ENCODE measurements at regions not wholly inside any gene's neighbourhood (a gene's known extent, or its start where the extent isn't known, plus 50 kb on each side); places are given as distances from the start of the nearest gene placed in this dataset.
"Not testable (repeated sequence)": the region's sequence is repeated elsewhere in the genome, so short reads cannot be mapped to it uniquely, and the experiment has no call there.

DNA sequence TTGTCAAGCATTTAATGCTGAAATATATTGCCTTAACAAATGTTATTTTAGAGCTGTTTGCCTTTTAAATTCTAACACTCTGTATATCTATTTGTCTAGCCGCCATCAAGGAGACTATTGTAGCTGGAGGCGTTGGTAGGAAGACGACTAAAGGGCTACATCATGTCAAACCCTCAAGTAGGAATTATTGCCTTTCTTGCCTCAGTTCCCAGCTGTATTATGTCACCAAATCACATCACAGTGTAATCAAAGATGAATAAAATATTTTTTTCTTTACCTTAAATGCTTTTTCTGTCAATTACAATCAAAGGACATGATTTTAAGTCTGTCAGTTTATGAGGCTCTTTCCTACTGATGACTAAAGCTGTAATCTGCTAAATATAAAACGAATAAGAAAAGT, 233.1 kb downstream of the ZIC4 start:
- Histone ChIP-seq H3K4me1 (ENCODE audit: control insufficient read depth in 2 of 2, insufficient read depth in 2 of 2, low read length in 2 of 2) (no peaks in the 10 kb centered on the region), H3K36me3 (ENCODE audit: control insufficient read depth in 2 of 3, insufficient read depth in 3 of 3, low read length in 3 of 3) (no peaks in the 10 kb centered on the region), H3K4me3 (ENCODE audit: low read length) (no peak overlapping the region), H3K9me3 (ENCODE audit: control insufficient read depth in 2 of 3, low read length in 3 of 3) (no peaks in the 10 kb centered on the region), H3K27me3 (ENCODE audit: control insufficient read depth in 2 of 2, insufficient read depth in 2 of 2, low read length in 2 of 2) (no peaks in the 10 kb centered on the region), H3K27ac (ENCODE audit: low read depth, low read length) (no peak overlapping the region)
- intact Hi-C loops (cut with micrococcal nuclease), result no loop called here
- no peak for DNase-seq
- Mint-ChIP-seq H3K27me3 (no peaks in the 10 kb centered on the region), H3K27ac (no peak overlapping the region), H3K4me1 (no peaks in the 10 kb centered on the region), H3K4me3 (no peak overlapping the region), H3K9me3 (peaks cover 0 to 12% (median 4%) of the 10 kb centered on the region in 11 donors), H3K36me3 (no peaks in the 10 kb centered on the region)
- POLR2A ChIA-PET, result no interaction called here
- ATAC-seq, result no peak
- CTCF ChIA-PET, result no interaction called here

DNA sequence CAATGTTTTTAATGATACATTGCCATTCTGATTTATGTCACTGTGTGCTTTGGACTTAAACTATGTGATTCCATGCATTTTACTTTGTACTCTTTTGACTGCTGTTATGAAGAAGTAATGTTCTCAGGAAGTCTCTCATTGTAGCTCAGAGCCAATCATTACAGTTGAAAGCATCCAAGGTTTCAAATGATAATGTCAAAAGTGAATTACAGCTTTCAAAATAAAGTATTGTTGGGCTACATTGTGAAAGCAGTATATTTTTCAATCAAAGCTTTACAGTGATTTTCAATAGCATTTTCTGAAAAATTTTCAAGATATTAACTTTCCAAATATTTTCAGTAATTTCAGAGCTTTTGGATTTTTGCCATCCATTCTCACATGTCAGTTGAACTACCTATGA, 243.6 kb downstream of the ZIC4 start:
- H3K4me1 ChIP-seq (ENCODE audit: control insufficient read depth in 2 of 2, insufficient read depth in 2 of 2, low read length in 2 of 2), result no peaks in the 10 kb centered on the region
- no peak overlapping the region for H3K4me3 ChIP-seq (ENCODE audit: low read length)
- no peaks in the 10 kb centered on the region for H3K27me3 ChIP-seq (ENCODE audit: control insufficient read depth in 2 of 2, insufficient read depth in 2 of 2, low read length in 2 of 2)
- CTCF ChIA-PET, result no interaction called here
- intact Hi-C loops (cut with micrococcal nuclease), result no loop called here
- no peak overlapping the region for H3K27ac ChIP-seq (ENCODE audit: low read depth, low read length)
- peaks cover 0 to under 1% (median 0%) of the 10 kb centered on the region in 5 donors for H3K36me3 Mint-ChIP-seq
- H3K27ac Mint-ChIP-seq, result no peak overlapping the region
- H3K27me3 Mint-ChIP-seq, result no peaks in the 10 kb centered on the region
- no peak for ATAC-seq
- peaks cover under 1 to 11% (median 4%) of the 10 kb centered on the region in 11 donors for H3K9me3 Mint-ChIP-seq
- DNase-seq, result no peak
- no peak overlapping the region for H3K4me3 Mint-ChIP-seq
- H3K4me1 Mint-ChIP-seq, result no peaks in the 10 kb centered on the region
- no peaks in the 10 kb centered on the region for H3K36me3 ChIP-seq (ENCODE audit: control insufficient read depth in 2 of 3, insufficient read depth in 3 of 3, low read length in 3 of 3)
- POLR2A ChIA-PET, result no interaction called here
- no peaks in the 10 kb centered on the region for H3K9me3 ChIP-seq (ENCODE audit: control insufficient read depth in 2 of 3, low read length in 3 of 3)

DNA sequence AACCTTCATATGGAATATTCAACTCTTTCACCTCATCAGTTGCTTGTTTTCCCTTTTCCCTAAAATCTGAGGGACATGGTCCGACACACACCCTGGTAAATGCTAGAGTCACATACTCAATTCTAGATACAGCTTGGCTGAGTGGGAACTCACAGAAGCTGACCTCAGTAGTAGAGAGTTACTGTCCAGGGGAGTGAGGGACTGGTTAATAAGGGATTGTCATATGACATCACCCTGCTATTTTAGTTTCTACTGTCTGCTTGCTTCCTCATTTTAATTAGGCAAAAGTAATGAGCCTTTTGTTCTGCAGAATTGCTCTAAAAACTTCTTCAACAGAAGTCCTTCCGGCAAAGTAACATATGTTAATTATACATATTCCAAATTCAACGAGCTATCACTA, 244.5 kb downstream of the ZIC4 start:
- ChIA-PET POLR2A (no interaction called here), CTCF (no interaction called here)
- no peaks in the 10 kb centered on the region for H3K36me3 ChIP-seq (ENCODE audit: control insufficient read depth in 2 of 3, insufficient read depth in 3 of 3, low read length in 3 of 3)
- Mint-ChIP-seq H3K27ac (no peak overlapping the region), H3K9me3 (peaks cover 2 to 13% (median 4%) of the 10 kb centered on the region in 11 donors), H3K36me3 (peaks cover 0 to 4% (median 0%) of the 10 kb centered on the region in 5 donors), H3K4me1 (no peaks in the 10 kb centered on the region), H3K27me3 (no peaks in the 10 kb centered on the region), H3K4me3 (no peak overlapping the region)
- H3K4me3 ChIP-seq (ENCODE audit: low read length), result no peak overlapping the region
- no peak overlapping the region for H3K27ac ChIP-seq (ENCODE audit: low read depth, low read length)
- no peaks in the 10 kb centered on the region for H3K27me3 ChIP-seq (ENCODE audit: control insufficient read depth in 2 of 2, insufficient read depth in 2 of 2, low read length in 2 of 2)
- no peaks in the 10 kb centered on the region for H3K9me3 ChIP-seq (ENCODE audit: control insufficient read depth in 2 of 3, low read length in 3 of 3)
- DNase-seq, result no peak
- no peaks in the 10 kb centered on the region for H3K4me1 ChIP-seq (ENCODE audit: control insufficient read depth in 2 of 2, insufficient read depth in 2 of 2, low read length in 2 of 2)
- ATAC-seq, result no peak
- intact Hi-C loops (cut with micrococcal nuclease), result loop anchor here in 1 of 2 donors (1.0 kb wide), 1 partner anchor 39 kb away; no protein-coding TSS in a partner anchor

- no peaks in the 10 kb centered on the region for H3K4me1 ChIP-seq (ENCODE audit: control insufficient read depth in 2 of 2, insufficient read depth in 2 of 2, low read length in 2 of 2)
- H3K36me3 ChIP-seq (ENCODE audit: control insufficient read depth in 2 of 3, insufficient read depth in 3 of 3, low read length in 3 of 3), result no peaks in the 10 kb centered on the region
- Mint-ChIP-seq H3K4me1 (no peaks in the 10 kb centered on the region), H3K27ac (no peak overlapping the region), H3K27me3 (no peaks in the 10 kb centered on the region), H3K4me3 (no peak overlapping the region), H3K9me3 (peaks cover 2 to 18% (median 5%) of the 10 kb centered on the region in 11 donors), H3K36me3 (peaks cover 0 to 4% (median 0%) of the 10 kb centered on the region in 5 donors)
- no peak overlapping the region for H3K4me3 ChIP-seq (ENCODE audit: low read length)
- H3K27me3 ChIP-seq (ENCODE audit: control insufficient read depth in 2 of 2, insufficient read depth in 2 of 2, low read length in 2 of 2), result no peaks in the 10 kb centered on the region
- H3K27ac ChIP-seq (ENCODE audit: low read depth, low read length), result no peak overlapping the region
- ChIA-PET CTCF (no interaction called here), POLR2A (no interaction called here)
- ATAC-seq (no peak), DNase-seq (no peak)
- H3K9me3 ChIP-seq (ENCODE audit: control insufficient read depth in 2 of 3, low read length in 3 of 3), result no peaks in the 10 kb centered on the region
- intact Hi-C loops (cut with micrococcal nuclease), result loop anchor here in 1 of 2 donors (1.0 kb wide), 1 partner anchor 40 kb away; no protein-coding TSS in a partner anchor
These were observed 245.4 kb downstream of the ZIC4 start for GRCh38 chr3:147160984-147161383.

DNA sequence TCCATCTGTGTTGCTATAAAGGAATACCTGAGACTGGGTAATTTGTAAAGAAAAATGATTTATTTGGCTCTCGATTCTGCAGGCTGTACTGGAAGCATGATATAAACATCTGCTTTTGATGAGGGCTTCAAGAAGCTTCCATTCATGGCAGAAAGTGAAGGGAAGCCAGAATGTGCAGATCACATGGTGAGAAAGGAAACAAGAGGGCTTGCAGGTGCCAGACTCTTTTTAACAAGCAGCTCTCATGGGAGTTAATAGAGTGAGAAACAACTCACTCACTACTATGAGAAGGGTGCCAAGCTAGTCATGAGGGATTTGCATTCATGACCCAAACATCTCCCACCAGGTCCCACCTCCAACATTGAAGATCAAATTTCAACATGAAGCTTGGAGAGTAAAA, 247.2 kb downstream of the ZIC4 start:
- Histone ChIP-seq H3K4me3 (ENCODE audit: low read length) (no peak overlapping the region), H3K4me1 (ENCODE audit: control insufficient read depth in 2 of 2, insufficient read depth in 2 of 2, low read length in 2 of 2) (no peaks in the 10 kb centered on the region), H3K27ac (ENCODE audit: low read depth, low read length) (no peak overlapping the region), H3K27me3 (ENCODE audit: control insufficient read depth in 2 of 2, insufficient read depth in 2 of 2, low read length in 2 of 2) (no peaks in the 10 kb centered on the region), H3K36me3 (ENCODE audit: control insufficient read depth in 2 of 3, insufficient read depth in 3 of 3, low read length in 3 of 3) (no peaks in the 10 kb centered on the region), H3K9me3 (ENCODE audit: control insufficient read depth in 2 of 3, low read length in 3 of 3) (no peaks in the 10 kb centered on the region)
- no peaks in the 10 kb centered on the region for H3K27me3 Mint-ChIP-seq
- CTCF ChIA-PET, result no interaction called here
- H3K36me3 Mint-ChIP-seq, result peaks cover 0 to 4% (median 0%) of the 10 kb centered on the region in 5 donors
- no peak for DNase-seq
- intact Hi-C loops (cut with micrococcal nuclease), result no loop called here
- no peak overlapping the region for H3K27ac Mint-ChIP-seq
- POLR2A ChIA-PET, result no interaction called here
- no peak for ATAC-seq
- H3K4me3 Mint-ChIP-seq, result no peak overlapping the region
- H3K4me1 Mint-ChIP-seq, result no peaks in the 10 kb centered on the region
- H3K9me3 Mint-ChIP-seq, result peaks cover 2 to 20% (median 5%) of the 10 kb centered on the region in 11 donors

- H3K9me3 Mint-ChIP-seq, result peaks cover 2 to 20% (median 5%) of the 10 kb centered on the region in 11 donors
- ATAC-seq, result no peak
- Histone ChIP-seq H3K4me3 (ENCODE audit: low read length) (no peak overlapping the region), H3K9me3 (ENCODE audit: control insufficient read depth in 2 of 3, low read length in 3 of 3) (no peaks in the 10 kb centered on the region), H3K4me1 (ENCODE audit: control insufficient read depth in 2 of 2, insufficient read depth in 2 of 2, low read length in 2 of 2) (no peaks in the 10 kb centered on the region), H3K36me3 (ENCODE audit: control insufficient read depth in 2 of 3, insufficient read depth in 3 of 3, low read length in 3 of 3) (no peaks in the 10 kb centered on the region), H3K27ac (ENCODE audit: low read depth, low read length) (no peak overlapping the region), H3K27me3 (ENCODE audit: control insufficient read depth in 2 of 2, insufficient read depth in 2 of 2, low read length in 2 of 2) (no peaks in the 10 kb centered on the region)
- CTCF ChIA-PET, result no interaction called here
- POLR2A ChIA-PET, result no interaction called here
- H3K36me3 Mint-ChIP-seq, result peaks cover 0 to 4% (median 0%) of the 10 kb centered on the region in 5 donors
- H3K4me3 Mint-ChIP-seq, result no peak overlapping the region
- no peaks in the 10 kb centered on the region for H3K27me3 Mint-ChIP-seq
- no peaks in the 10 kb centered on the region for H3K4me1 Mint-ChIP-seq
- H3K27ac Mint-ChIP-seq, result no peak overlapping the region
- no peak for DNase-seq
- intact Hi-C loops (cut with micrococcal nuclease), result no loop called here
These were observed 248.7 kb downstream of the ZIC4 start for GRCh38 chr3:147157631-147158030.

DNA sequence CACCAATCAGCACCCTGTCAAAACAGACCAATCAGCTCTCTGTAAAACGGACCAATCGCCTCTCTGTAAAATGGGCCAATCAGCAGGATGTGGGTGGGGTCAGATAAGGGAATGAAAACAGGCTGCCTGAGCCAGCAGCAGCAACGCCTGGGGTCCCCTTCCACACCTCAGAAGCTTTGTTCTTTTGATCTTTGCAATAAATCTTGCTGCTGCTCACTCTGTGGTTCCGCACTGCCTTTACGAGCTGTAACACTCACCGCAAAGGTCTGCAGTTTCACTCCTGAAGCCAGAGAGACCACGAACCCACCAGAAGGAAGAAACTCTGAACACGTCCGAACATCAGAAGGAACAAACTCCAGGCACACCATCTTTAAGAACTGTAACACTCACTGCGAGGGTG, 251.4 kb downstream of the ZIC4 start:
- H3K36me3 Mint-ChIP-seq; H3K4me3 ChIP-seq (ENCODE audit: low read length); H3K36me3 ChIP-seq (ENCODE audit: control insufficient read depth in 2 of 3, insufficient read depth in 3 of 3, low read length in 3 of 3); H3K27ac ChIP-seq (ENCODE audit: low read depth, low read length); H3K9me3 ChIP-seq (ENCODE audit: control insufficient read depth in 2 of 3, low read length in 3 of 3); CTCF ChIA-PET; intact Hi-C loops (cut with micrococcal nuclease); H3K4me3 Mint-ChIP-seq; H3K4me1 ChIP-seq (ENCODE audit: control insufficient read depth in 2 of 2, insufficient read depth in 2 of 2, low read length in 2 of 2); H3K27me3 Mint-ChIP-seq; H3K27ac Mint-ChIP-seq; ATAC-seq; H3K27me3 ChIP-seq (ENCODE audit: control insufficient read depth in 2 of 2, insufficient read depth in 2 of 2, low read length in 2 of 2); POLR2A ChIA-PET; H3K4me1 Mint-ChIP-seq; DNase-seq: not testable (repeated sequence)
- peaks cover 1 to 16% (median 5%) of the 10 kb centered on the region in 11 donors for H3K9me3 Mint-ChIP-seq
